ENCODE measurements at regions not wholly inside any gene's neighbourhood (a gene's known extent, or its start where the extent isn't known, plus 50 kb on each side); places are given as distances from the start of the nearest gene placed in this dataset.

GRCh38 chr11:95593111-95593510, 196.5 kb downstream of the FAM76B start:
- no peak overlapping the region for H3K27ac ChIP-seq (ENCODE audit: low read depth, low read length)
- H3K79me2 ChIP-seq (ENCODE audit: control insufficient read depth in 1 of 2, insufficient read depth in 2 of 2, low read length in 2 of 2) = no peaks in the 10 kb centered on the region
- no peak overlapping the region for H4K8ac ChIP-seq (ENCODE audit: extremely low read depth, insufficient read depth, low read length)
- no peak overlapping the region for H2BK120ac ChIP-seq (replicated peaks; ENCODE audit: low read depth, low read length)
- H3K4ac ChIP-seq (replicated peaks; ENCODE audit: insufficient read length, low read depth, low read length) = no peak overlapping the region
- no peak overlapping the region for H3K14ac ChIP-seq (ENCODE audit: insufficient read length)
- no peaks in the 10 kb centered on the region for H3K23me2 ChIP-seq (ENCODE audit: low read depth, low read length)
- no peak overlapping the region for H4K5ac ChIP-seq (ENCODE audit: insufficient read length, low read depth, low read length)
- no peak overlapping the region for H2AK5ac ChIP-seq (ENCODE audit: low read depth, low read length)
- no peak overlapping the region for H3K23ac ChIP-seq (ENCODE audit: insufficient read length)
- no peaks in the 10 kb centered on the region for H3K36me3 ChIP-seq (ENCODE audit: control insufficient read depth in 2 of 4, insufficient read depth in 4 of 4, low read length in 3 of 4)
- no peaks in the 10 kb centered on the region for H4K20me1 ChIP-seq (replicated peaks in 1 of 2; ENCODE audit: control insufficient read depth in 1 of 2, insufficient read depth in 2 of 2, low read length in 2 of 2)
- FAIRE-seq (no peak), DNase-seq (ENCODE audit: low read depth in 1 of 2, low spot score in 2 of 2) (no peak)
- no peak overlapping the region for H3K56ac ChIP-seq (replicated peaks; ENCODE audit: insufficient read length, low read depth, low read length)
- H3K9me3 ChIP-seq (ENCODE audit: insufficient read depth in 2 of 2, low read depth in 1 of 2, low read length in 1 of 2) = no peaks in the 10 kb centered on the region
- WGBS, 2 experiments (ENCODE audit: extremely low coverage in 1 of 2, insufficient coverage in 1 of 2, insufficient read length in 1 of 2, insufficient replicate concordance in 2 of 2, low coverage in 1 of 2, low lambda C conversion rate in 2 of 2, missing lambda C conversion rate in 1 of 2) = 92% methylated on average over 3 of the region's 3 CpGs; no CpG with 5 or more reads in 1 of the 2 experiments
- H3K4me2 ChIP-seq (ENCODE audit: insufficient read depth in 1 of 2, low read depth in 2 of 2, low read length in 2 of 2) = no peak overlapping the region
- ChIA-PET CTCF (ENCODE audit: partially characterized antibody) (interaction anchor here (0.9 to 2.3 kb wide), 2 partner anchors 56 to 113 kb away, joined by 3 to 10 read pairs; no protein-coding TSS in a partner anchor), POLR2A (ENCODE audit: partially characterized antibody) (no interaction called here)
- H3K9ac ChIP-seq (replicated peaks in 1 of 4; ENCODE audit: extremely low read depth in 1 of 4, low read depth in 3 of 4, low read length in 3 of 4) = no peak overlapping the region
- H3K79me1 ChIP-seq (ENCODE audit: low read depth, low read length) = no peaks in the 10 kb centered on the region
- no peak overlapping the region for H3K18ac ChIP-seq (ENCODE audit: extremely low read depth, low read length)
- H3K4me1 ChIP-seq (replicated peaks in 1 of 4; ENCODE audit: control insufficient read depth in 3 of 4, insufficient read depth in 4 of 4, low read length in 3 of 4) = peaks cover 0 to 7% (median 2%) of the 10 kb centered on the region in 4 experiments; a peak in 3 of 7 replicates
- no peak overlapping the region for H2BK5ac ChIP-seq (ENCODE audit: low read depth, low read length)
- no peak overlapping the region for H2BK12ac ChIP-seq (ENCODE audit: low read depth, low read length)
- H2AFZ ChIP-seq (ENCODE audit: low read length) = no peak overlapping the region; the same call in 1 of the 2 replicates
- no peak overlapping the region for H3K4me3 ChIP-seq (ENCODE audit: extremely low read depth in 1 of 4, insufficient read depth in 2 of 4, low read depth in 3 of 4, low read length in 4 of 4)
- no peaks in the 10 kb centered on the region; a peak in 1 of 7 replicates for H3K27me3 ChIP-seq (replicated peaks in 1 of 4; ENCODE audit: control insufficient read depth in 3 of 4, extremely low read depth in 1 of 4, insufficient read depth in 3 of 4, low read length in 3 of 4)
- no peak overlapping the region for H4K91ac ChIP-seq (replicated peaks; ENCODE audit: insufficient read length, low read length)
- H2BK20ac ChIP-seq (ENCODE audit: low read length) = no peak overlapping the region
- H2BK15ac ChIP-seq (ENCODE audit: low read length) = no peak overlapping the region
- no peak for TF ChIP-seq ASH2L (IDR thresholded peaks at IDR 0.05; ENCODE audit: low read length)
- TF ChIP-seq SP2 (IDR thresholded peaks at IDR 0.05; ENCODE audit: low read length) = no peak
- TF ChIP-seq CBX5 (IDR thresholded peaks at IDR 0.05; ENCODE audit: low read depth, low read length) = no peak
- no peak for TF ChIP-seq HDAC6 (IDR thresholded peaks at IDR 0.05; ENCODE audit: low read depth, low read length)
- no peak for TF ChIP-seq SAP30 (IDR thresholded peaks at IDR 0.05; ENCODE audit: insufficient read depth, insufficient replicate concordance, low read length)
- no peak for TF ChIP-seq EZH2 (IDR thresholded peaks at IDR 0.05; ENCODE audit: low read depth, low read length, severe bottlenecking)
- no peak for TF ChIP-seq POLR2AphosphoS5 (IDR thresholded peaks at IDR 0.05; ENCODE audit: low read depth, low read length)
- TF ChIP-seq USF2 (IDR thresholded peaks at IDR 0.05; ENCODE audit: low read length) = no peak
- TF ChIP-seq POU5F1 (IDR thresholded peaks at IDR 0.05; ENCODE audit: low read depth, low read length) = no peak
- no peak for TF ChIP-seq KDM5A (IDR thresholded peaks at IDR 0.05; ENCODE audit: low read length)
- TF ChIP-seq, protein P1, sequence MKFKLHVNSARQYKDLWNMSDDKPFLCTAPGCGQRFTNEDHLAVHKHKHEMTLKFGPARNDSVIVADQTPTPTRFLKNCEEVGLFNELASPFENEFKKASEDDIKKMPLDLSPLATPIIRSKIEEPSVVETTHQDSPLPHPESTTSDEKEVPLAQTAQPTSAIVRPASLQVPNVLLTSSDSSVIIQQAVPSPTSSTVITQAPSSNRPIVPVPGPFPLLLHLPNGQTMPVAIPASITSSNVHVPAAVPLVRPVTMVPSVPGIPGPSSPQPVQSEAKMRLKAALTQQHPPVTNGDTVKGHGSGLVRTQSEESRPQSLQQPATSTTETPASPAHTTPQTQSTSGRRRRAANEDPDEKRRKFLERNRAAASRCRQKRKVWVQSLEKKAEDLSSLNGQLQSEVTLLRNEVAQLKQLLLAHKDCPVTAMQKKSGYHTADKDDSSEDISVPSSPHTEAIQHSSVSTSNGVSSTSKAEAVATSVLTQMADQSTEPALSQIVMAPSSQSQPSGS (IDR thresholded peaks at IDR 0.05; ENCODE audit: low read length) = no peak
- no peak for TF ChIP-seq CBX8 (IDR thresholded peaks at IDR 0.05; ENCODE audit: borderline replicate concordance, low read depth, low read length)
